KG1 (cell line): ENCODE measurements at regions not wholly inside any gene's neighbourhood (a gene's known extent, or its start where the extent isn't known, plus 50 kb on each side); places are given as distances from the start of the nearest gene placed in this dataset.
"Not testable (repeated sequence)": the region's sequence is repeated elsewhere in the genome, so short reads cannot be mapped to it uniquely, and the experiment has no call there.

Experiments used
- DNase-seq: peaks from one replicate; lab custom pipeline; 2025; lab: John Stamatoyannopoulos, UW

GRCh38 chr5:10921160-10921559, 160.1 kb upstream of the DAP start:
- no peak for DNase-seq

DNA sequence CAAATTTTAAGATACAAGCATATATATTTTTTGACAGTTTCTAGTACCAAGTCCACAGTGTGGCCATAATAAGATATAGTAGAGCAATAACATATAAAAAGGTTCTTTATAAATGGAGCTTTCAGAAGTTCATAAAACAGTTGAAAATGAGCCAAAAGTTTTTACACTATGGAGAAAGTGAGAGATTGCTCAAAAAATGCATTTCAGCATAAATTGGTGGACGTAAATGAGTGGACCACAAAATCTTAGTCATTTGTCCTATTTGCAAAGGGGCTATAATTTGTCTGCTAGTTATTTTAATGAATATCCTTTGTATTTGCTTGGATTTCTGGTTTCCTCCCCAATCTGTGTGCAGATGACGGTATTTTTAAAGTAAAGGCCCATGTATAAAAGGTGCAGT, 159.4 kb upstream of the DAP start:
- DNase-seq = no peak

GRCh38 chr5:10914741-10915480, 153.9 kb upstream of the DAP start:
- no peak for DNase-seq

- DNase-seq = peak; percentile 26
Measured at GRCh38 chr5:10913841-10914240, 152.8 kb upstream of the DAP start.

- DNase-seq = no peak
Measured at GRCh38 chr5:10913181-10913810, 152.3 kb upstream of the DAP start.

- no peak for DNase-seq
Measured at GRCh38 chr5:10912435-10912834, 151.4 kb upstream of the DAP start.

GRCh38 chr5:10910261-10910660, 149.2 kb upstream of the DAP start:
- no peak for DNase-seq

DNA sequence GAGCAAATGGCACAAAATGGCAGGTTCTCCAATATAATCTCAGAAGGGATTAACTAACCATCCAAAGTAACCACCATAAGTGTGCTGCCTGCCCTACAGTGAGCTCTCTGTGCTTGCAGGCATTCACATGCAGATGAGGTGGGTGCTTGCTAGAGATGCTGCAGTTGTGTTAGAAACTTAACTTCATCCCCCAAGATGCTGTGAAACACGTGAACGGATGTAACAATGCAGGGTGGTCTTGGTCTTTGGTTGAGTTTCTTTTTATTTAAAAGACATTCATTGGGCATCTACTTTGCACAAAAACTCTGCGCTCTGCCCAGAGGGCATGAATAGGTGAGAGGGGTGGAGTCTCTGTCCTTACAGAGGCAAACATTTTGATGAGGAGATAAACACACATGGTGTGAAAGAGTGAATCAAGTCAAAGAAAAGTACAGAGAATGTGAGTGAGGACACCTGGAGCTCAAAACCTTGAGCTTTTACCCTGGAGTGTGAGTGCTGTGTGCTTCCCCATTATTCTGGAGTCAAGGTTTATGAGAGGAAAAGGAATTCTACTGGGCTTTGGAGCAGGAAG, 143.9 kb upstream of the DAP start:
- no peak for DNase-seq

- no peak for DNase-seq
Measured at GRCh38 chr5:10903786-10904560, 142.9 kb upstream of the DAP start.

DNA sequence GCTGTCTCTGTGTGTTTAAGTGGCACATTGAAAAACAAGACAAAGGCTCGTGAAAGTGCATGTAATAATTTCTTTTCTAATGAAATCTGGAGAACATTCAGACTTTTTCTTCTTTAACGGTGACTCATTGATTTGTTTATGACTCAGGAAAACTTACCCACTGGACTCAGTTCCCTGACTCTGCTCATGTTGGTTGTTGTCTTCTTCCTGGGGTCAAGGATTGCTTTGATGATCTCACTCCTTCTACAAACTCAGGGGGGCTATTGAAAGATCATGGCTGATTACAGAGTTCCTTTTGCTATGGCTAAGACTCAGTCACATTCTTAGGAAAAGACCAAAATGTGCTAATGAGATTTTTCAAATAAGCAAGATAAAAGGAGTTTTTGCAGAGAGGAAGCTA, 141.1 kb upstream of the DAP start:
- no peak for DNase-seq

DNA sequence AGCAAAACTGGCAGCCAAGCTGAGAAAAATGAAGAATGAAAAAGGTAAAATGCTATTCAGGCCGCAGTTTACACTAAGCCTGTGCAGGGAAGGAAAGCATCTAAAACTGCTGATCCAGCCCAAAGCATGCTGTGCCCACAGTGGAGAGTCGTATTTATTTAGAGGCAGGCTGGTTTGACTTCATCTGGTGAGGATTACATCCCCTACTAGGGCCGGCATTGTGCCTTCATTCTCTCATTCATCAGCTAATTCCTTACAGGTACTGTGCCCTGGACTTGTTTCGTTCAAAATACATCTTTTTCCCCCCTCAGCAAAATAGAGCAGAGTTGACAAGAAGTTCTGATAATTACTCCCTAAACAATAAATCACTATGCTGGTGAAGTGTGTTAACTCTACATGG, 137.5 kb upstream of the DAP start:
- DNase-seq = no peak

DNA sequence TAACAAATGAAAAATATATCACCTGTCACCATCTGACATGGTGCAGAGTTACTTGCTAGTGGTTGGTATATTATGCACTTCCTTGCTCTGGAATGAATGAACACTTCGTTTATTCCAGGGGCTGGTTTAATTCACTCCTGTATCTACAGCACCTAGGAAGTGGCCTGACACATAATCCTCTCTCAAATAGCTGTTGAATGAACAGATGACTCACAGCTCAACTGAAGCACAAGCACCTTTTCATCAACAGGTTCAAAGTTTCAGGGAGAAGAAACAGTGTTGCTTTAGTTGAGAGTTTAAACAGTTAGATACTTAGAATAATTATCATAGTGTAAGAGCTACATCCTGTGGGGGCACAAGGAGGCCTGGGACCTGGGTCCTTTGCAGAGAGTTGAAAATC, 135.0 kb upstream of the DAP start:
- no peak for DNase-seq

DNA sequence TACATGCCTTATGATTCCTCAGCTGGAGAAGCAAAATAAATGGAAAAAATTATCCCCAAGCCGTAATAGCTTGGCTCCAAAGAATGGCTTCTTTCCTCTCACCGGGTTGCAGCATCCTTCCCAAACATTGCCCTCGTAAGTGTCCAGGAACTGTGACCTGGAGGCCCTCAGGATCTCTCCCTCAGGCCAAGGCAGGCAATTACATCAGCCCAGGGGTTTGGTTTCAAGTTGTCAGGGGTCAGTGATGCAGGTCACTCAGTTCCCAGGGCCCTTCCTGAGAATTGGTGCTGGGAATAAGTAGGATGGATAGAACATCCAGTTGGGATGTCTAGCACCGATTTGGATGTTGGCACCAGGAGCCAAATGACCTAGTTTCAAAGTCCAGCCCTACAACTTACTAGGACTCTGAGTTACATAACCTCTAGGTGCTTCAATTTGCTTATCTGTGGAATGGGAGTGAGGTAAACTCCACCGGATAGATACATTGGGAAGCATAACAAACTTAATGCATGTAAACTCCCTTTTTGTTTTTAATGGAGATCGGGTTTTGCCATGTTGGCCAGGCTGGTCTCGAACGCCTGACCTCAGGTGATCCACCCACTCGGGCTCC, 133.5 kb upstream of the DAP start:
- DNase-seq = no peak

- no peak for DNase-seq
Measured at GRCh38 chr5:10892911-10893215, 131.8 kb upstream of the DAP start.

- DNase-seq = no peak
Measured at GRCh38 chr5:10892147-10892910, 131.3 kb upstream of the DAP start.

GRCh38 chr5:10891193-10891592, 130.2 kb upstream of the DAP start:
- DNase-seq = no peak

- no peak for DNase-seq
Measured at GRCh38 chr5:10886497-10886896, 125.5 kb upstream of the DAP start.

GRCh38 chr5:10885026-10885425, 124.0 kb upstream of the DAP start:
- no peak for DNase-seq

DNA sequence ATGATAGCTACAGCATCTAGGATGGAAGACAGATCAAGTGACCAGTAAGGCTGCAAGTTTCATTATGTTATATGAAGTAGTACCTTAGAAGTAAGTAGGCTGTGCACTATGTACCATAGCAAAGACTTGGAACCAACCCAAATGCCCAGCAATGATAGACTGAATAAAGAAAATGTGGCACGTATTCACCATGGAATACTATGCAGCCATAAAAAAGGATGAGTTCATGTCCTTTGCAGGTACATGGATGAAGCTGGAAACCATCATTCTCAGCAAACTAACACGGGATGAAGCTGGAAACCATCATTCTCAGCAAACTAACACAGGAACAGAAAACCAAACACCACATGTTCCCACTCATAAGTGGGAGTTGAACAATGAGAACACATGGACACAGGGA, 122.9 kb upstream of the DAP start:
- not testable (repeated sequence) for DNase-seq

GRCh38 chr5:10880934-10881333, 119.9 kb upstream of the DAP start:
- no peak for DNase-seq

GRCh38 chr5:10876996-10877395, 116.0 kb upstream of the DAP start:
- not testable (repeated sequence) for DNase-seq
